ENCODE measurements at regions not wholly inside any gene's neighbourhood (a gene's known extent, or its start where the extent isn't known, plus 50 kb on each side); places are given as distances from the start of the nearest gene placed in this dataset.

DNA sequence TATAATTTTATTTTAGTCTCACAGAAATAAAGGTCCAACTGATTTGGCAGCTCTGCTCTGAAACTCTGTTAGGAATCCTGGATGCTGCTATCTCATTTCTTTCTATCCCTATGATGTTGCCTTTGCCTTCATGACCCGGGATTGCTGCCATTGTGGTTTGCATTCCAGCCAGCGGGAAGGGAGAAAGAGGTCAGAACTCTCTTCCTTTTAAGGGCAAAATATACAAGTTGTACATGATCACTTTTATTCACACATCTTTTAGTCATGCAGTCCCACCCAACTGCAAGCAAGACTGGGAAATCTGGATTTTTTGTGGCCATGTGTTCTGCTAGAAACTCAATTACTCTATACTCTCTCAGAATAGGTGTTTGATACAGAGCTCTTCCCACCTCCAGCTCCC lies 263.1 kb upstream of the ZFP64 start:
- no peak overlapping the region for H3K27ac ChIP-seq
- no peaks in the 10 kb centered on the region for H4K20me1 ChIP-seq (ENCODE audit: insufficient read depth)
- TF ChIP-seq EZH2 (IDR thresholded peaks at IDR 0.05; ENCODE audit: low read depth): no peak
- TF ChIP-seq, protein P1, sequence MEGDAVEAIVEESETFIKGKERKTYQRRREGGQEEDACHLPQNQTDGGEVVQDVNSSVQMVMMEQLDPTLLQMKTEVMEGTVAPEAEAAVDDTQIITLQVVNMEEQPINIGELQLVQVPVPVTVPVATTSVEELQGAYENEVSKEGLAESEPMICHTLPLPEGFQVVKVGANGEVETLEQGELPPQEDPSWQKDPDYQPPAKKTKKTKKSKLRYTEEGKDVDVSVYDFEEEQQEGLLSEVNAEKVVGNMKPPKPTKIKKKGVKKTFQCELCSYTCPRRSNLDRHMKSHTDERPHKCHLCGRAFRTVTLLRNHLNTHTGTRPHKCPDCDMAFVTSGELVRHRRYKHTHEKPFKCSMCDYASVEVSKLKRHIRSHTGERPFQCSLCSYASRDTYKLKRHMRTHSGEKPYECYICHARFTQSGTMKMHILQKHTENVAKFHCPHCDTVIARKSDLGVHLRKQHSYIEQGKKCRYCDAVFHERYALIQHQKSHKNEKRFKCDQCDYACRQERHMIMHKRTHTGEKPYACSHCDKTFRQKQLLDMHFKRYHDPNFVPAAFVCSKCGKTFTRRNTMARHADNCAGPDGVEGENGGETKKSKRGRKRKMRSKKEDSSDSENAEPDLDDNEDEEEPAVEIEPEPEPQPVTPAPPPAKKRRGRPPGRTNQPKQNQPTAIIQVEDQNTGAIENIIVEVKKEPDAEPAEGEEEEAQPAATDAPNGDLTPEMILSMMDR (conservative IDR thresholded peaks at IDR 0.05): no peak
- H3K9me2 ChIP-seq (ENCODE audit: insufficient read depth): no peaks in the 10 kb centered on the region
- no peak overlapping the region for H3K4me2 ChIP-seq
- intact Hi-C loops (cut with micrococcal nuclease; ENCODE audit: unreplicated experiment): no loop called here
- H3K9me3 ChIP-seq (ENCODE audit: insufficient read depth, low read depth): peaks cover 4% of the 10 kb centered on the region; the same call in 1 of the 2 replicates
- no peaks in the 10 kb centered on the region for H3K4me1 ChIP-seq (replicated peaks; ENCODE audit: insufficient read depth)
- no peaks in the 10 kb centered on the region for H3K79me2 ChIP-seq (ENCODE audit: low read depth)
- H3F3A ChIP-seq (ENCODE audit: insufficient read depth, low read depth): no peaks in the 10 kb centered on the region
- no peaks in the 10 kb centered on the region for H3K27me3 ChIP-seq (ENCODE audit: insufficient read depth, low read depth)
- peak in 1 of 2 experiments; percentile 59 for DNase-seq
- no peak overlapping the region for H3K4me3 ChIP-seq
- no peak overlapping the region for H2AFZ ChIP-seq
- ChIA-PET POLR2A (ENCODE audit: unreplicated experiment) (no interaction called here), CTCF (no interaction called here)
- H3K36me3 ChIP-seq (ENCODE audit: low read depth): no peaks in the 10 kb centered on the region
- BruUV-seq (replicated peaks): no TSS peak

DNA sequence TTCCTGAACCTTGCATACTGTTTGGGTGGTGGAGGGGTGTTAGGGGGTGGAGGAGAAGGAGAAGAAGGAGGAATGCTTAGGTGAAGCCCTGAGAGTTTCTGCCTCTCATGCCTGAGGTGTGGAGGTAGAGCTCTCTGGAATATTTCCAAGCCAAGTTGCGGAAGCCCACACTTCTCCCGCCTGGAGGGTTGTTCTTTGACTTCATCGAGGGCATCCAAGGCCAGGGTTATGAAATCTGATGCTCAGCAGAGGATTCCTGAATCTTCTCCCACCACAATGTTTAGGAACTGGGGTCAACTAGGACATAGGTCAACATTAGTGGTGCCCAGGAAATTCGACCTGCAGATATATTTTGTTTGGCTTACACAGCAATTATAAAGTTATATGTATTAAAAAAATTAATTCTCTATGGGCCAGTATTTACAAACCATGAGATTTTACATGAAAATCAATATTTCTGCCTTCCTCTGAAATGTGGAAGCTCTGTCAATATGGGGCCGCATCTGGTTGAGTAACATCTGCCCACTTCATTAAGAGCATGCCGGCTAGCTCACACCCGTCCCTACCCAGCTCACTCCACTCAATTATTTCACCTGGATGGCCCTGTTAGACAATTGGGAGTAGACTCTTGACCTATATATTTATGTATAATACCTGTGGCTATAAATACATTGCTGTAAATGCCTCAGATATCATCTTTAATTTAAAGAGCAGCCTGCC lies 257.1 kb upstream of the ZFP64 start:
- DNase-seq: no peak
- no peak overlapping the region for H3K4me2 ChIP-seq
- H3K9me2 ChIP-seq (ENCODE audit: insufficient read depth): no peaks in the 10 kb centered on the region; the same call in 1 of the 2 replicates
- no peaks in the 10 kb centered on the region for H3K36me3 ChIP-seq (ENCODE audit: low read depth)
- no peaks in the 10 kb centered on the region for H3K27me3 ChIP-seq (ENCODE audit: insufficient read depth, low read depth)
- H3K4me3 ChIP-seq: no peak overlapping the region
- TF ChIP-seq, protein P1 (conservative IDR thresholded peaks at IDR 0.05): no peak
- TF ChIP-seq EZH2 (IDR thresholded peaks at IDR 0.05; ENCODE audit: low read depth): no peak
- peaks cover 10% of the 10 kb centered on the region for H3K4me1 ChIP-seq (replicated peaks; ENCODE audit: insufficient read depth)
- no TSS peak for BruUV-seq (replicated peaks)
- H3K79me2 ChIP-seq (ENCODE audit: low read depth): no peaks in the 10 kb centered on the region
- no peaks in the 10 kb centered on the region for H3F3A ChIP-seq (ENCODE audit: insufficient read depth, low read depth)
- intact Hi-C loops (cut with micrococcal nuclease; ENCODE audit: unreplicated experiment): no loop called here
- CTCF ChIA-PET: no interaction called here
- no peak overlapping the region for H3K27ac ChIP-seq
- H2AFZ ChIP-seq: no peak overlapping the region
- no peaks in the 10 kb centered on the region; the same call in 1 of the 2 replicates for H3K9me3 ChIP-seq (ENCODE audit: insufficient read depth, low read depth)
- POLR2A ChIA-PET (ENCODE audit: unreplicated experiment): no interaction called here
- H4K20me1 ChIP-seq (ENCODE audit: insufficient read depth): no peaks in the 10 kb centered on the region

DNA sequence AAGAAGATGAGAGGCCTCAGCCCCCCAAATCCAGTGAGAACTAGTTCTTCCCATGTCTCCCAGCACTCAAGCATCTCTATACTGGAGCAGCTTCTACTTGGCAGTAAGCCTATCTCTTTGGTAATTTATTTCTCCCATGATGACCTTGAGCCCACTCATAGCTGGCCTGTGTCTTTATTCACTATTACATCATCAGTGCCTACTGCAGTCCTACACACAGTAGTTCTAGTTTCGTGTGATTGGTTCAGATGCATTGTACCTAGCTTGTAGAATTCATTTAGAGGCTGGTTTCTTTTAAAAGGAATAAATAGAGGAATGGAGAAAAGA lies 255.6 kb upstream of the ZFP64 start:
- Histone ChIP-seq H4K20me1 (ENCODE audit: insufficient read depth) (no peaks in the 10 kb centered on the region), H3K4me2 (no peak overlapping the region), H2AFZ (no peak overlapping the region), H3K9me3 (ENCODE audit: insufficient read depth, low read depth) (no peaks in the 10 kb centered on the region; the same call in 1 of the 2 replicates), H3K9me2 (ENCODE audit: insufficient read depth) (no peaks in the 10 kb centered on the region; the same call in 1 of the 2 replicates), H3F3A (ENCODE audit: insufficient read depth, low read depth) (no peaks in the 10 kb centered on the region), H3K79me2 (ENCODE audit: low read depth) (no peaks in the 10 kb centered on the region), H3K4me1 (replicated peaks; ENCODE audit: insufficient read depth) (peaks cover 10% of the 10 kb centered on the region), H3K27ac (no peak overlapping the region), H3K27me3 (ENCODE audit: insufficient read depth, low read depth) (no peaks in the 10 kb centered on the region), H3K4me3 (no peak overlapping the region), H3K36me3 (ENCODE audit: low read depth) (no peaks in the 10 kb centered on the region)
- no peak for DNase-seq
- no TSS peak for BruUV-seq (replicated peaks)
- intact Hi-C loops (cut with micrococcal nuclease; ENCODE audit: unreplicated experiment): no loop called here
- no peak for TF ChIP-seq EZH2 (IDR thresholded peaks at IDR 0.05; ENCODE audit: low read depth)
- TF ChIP-seq, protein P1 (conservative IDR thresholded peaks at IDR 0.05): no peak
- ChIA-PET POLR2A (ENCODE audit: unreplicated experiment) (interaction anchor here (0.7 kb wide), 1 partner anchor 84 kb away, joined by 3 read pairs; no protein-coding TSS in a partner anchor), CTCF (no interaction called here)

Measured in PC-9 (cell line).